IMR-90 (cell line): ENCODE measurements at regions not wholly inside any gene's neighbourhood (a gene's known extent, or its start where the extent isn't known, plus 50 kb on each side); places are given as distances from the start of the nearest gene placed in this dataset.

Source experiments
- ATAC-seq: fragments of 200-7000 bp; cut with Tn5 transposase; 2 replicates; pipeline ENCODE4 v1.9.1; 2020; ENCODE audit warnings: low read depth, mild to moderate bottlenecking, moderate library complexity
- BruUV-seq: library from RNA; stranded (reverse); fragments of 400-500 nt; replicated peaks from 2 replicates; lab custom pipeline; 2021; lab: Mats Ljungman, UMichigan
- CTCF ChIA-PET: fragments of 300-600 bp; formaldehyde crosslinking; extraction: SDS; loops from one replicate; lab custom pipeline; 2021; ENCODE audit warnings: antibody characterized with exemption; lab: Yijun Ruan, JAX
- POLR2A ChIA-PET: fragments of 300-600 bp; sonication (Branson Sonifier 250); formaldehyde crosslinking; loops from one replicate; lab custom pipeline; 2022; ENCODE audit warnings: antibody characterized with exemption; ENCODE audit not compliant: unreplicated experiment; lab: Charles Lee
- DNase-seq: peaks from one replicate; pipeline ENCODE4 v3.0.0; 2013
- H2AFZ ChIP-seq: replicated peaks from 2 replicates; pipeline ENCODE3; 2013; ENCODE audit warnings: low read length, mild to moderate bottlenecking; ENCODE audit not compliant: poor library complexity
- H2AK5ac ChIP-seq: 2 replicates; pipeline ENCODE4 v1.6.1; 2013; ENCODE audit warnings: low read depth, low read length, inconsistent platforms
- H2AK9ac ChIP-seq: replicated peaks from 2 replicates; pipeline ENCODE3; 2013; ENCODE audit warnings: mild to moderate bottlenecking, low read depth, low read length, moderate library complexity; ENCODE audit not compliant: poor library complexity
- H2BK120ac ChIP-seq: 2 replicates; pipeline ENCODE4 v1.6.1; 2013; ENCODE audit warnings: low read depth, low read length, inconsistent platforms
- H2BK15ac ChIP-seq: 3 replicates; pipeline ENCODE4 v1.6.1; 2013; ENCODE audit warnings: low read depth, low read length, inconsistent platforms
- H2BK20ac ChIP-seq: 2 replicates; pipeline ENCODE4 v1.6.1; 2013; ENCODE audit warnings: low read depth, mild to moderate bottlenecking, inconsistent platforms, low read length, moderate library complexity
- H2BK5ac ChIP-seq: 2 replicates; pipeline ENCODE4 v1.6.1; 2013; ENCODE audit warnings: mild to moderate bottlenecking, low read depth, low read length, inconsistent platforms; ENCODE audit not compliant: poor library complexity, severe bottlenecking
- H3K14ac ChIP-seq: replicated peaks from 2 replicates; pipeline ENCODE4 v1.6.1; 2013; ENCODE audit warnings: low read depth, low read length, inconsistent platforms
- H3K18ac ChIP-seq: 2 replicates; pipeline ENCODE4 v1.6.1; 2013; ENCODE audit warnings: low read depth, low read length, control low read depth
- H3K23ac ChIP-seq: 2 replicates; pipeline ENCODE4 v1.6.1; 2013; ENCODE audit warnings: low read depth, low read length, inconsistent platforms
- H3K27ac ChIP-seq: 2 replicates; pipeline ENCODE4 v1.5.1; 2013; ENCODE audit warnings: mild to moderate bottlenecking, control low read depth, low read length; ENCODE audit not compliant: insufficient read depth
- H3K27me3 ChIP-seq: 2 replicates; pipeline ENCODE4 v1.6.1; 2013; ENCODE audit warnings: low read length; ENCODE audit not compliant: control insufficient read depth, insufficient read depth
- H3K36me3 ChIP-seq: 2 replicates; pipeline ENCODE4 v1.6.1; 2013; ENCODE audit warnings: low read length, mixed read lengths; ENCODE audit not compliant: control insufficient read depth, insufficient read depth
- H3K4ac ChIP-seq: 2 replicates; pipeline ENCODE4 v1.6.1; 2013; ENCODE audit warnings: low read depth, low read length, inconsistent platforms
- H3K4me1 ChIP-seq: 2 replicates; pipeline ENCODE4 v1.6.1; 2013; ENCODE audit warnings: low read length, mixed read lengths; ENCODE audit not compliant: control insufficient read depth, insufficient read depth
- H3K4me2 ChIP-seq: 2 replicates; pipeline ENCODE4 v1.6.1; 2013; ENCODE audit warnings: low read depth, mild to moderate bottlenecking, control low read depth, low read length, moderate library complexity
- H3K4me3 ChIP-seq: 2 replicates; pipeline ENCODE4 v1.5.1; 2013; ENCODE audit warnings: low read depth, mild to moderate bottlenecking, control low read depth, low read length, moderate library complexity; ENCODE audit not compliant: insufficient read depth
- H3K56ac ChIP-seq: 2 replicates; pipeline ENCODE4 v1.6.1; 2013; ENCODE audit warnings: low read length, inconsistent platforms; ENCODE audit not compliant: insufficient read depth; ENCODE audit errors: extremely low read depth
- H3K79me1 ChIP-seq, 2 experiments: 2 replicates each; pipeline ENCODE4 v1.6.1; 2013; ENCODE audit warnings: low read length in 2 of 2, inconsistent platforms in 1 of 2, low read depth in 1 of 2
- H3K9ac ChIP-seq: 2 replicates; pipeline ENCODE4 v1.6.1; 2013; ENCODE audit warnings: low read depth, low read length, control low read depth
- H3K9me1 ChIP-seq: 2 replicates; pipeline ENCODE4 v1.6.1; 2013; ENCODE audit warnings: low read length, inconsistent platforms; ENCODE audit not compliant: insufficient read depth
- H3K9me3 ChIP-seq: 2 replicates; pipeline ENCODE4 v1.6.1; 2013; ENCODE audit warnings: low read length; ENCODE audit not compliant: control insufficient read depth, insufficient read depth
- H4K20me1 ChIP-seq: 2 replicates; pipeline ENCODE4 v1.6.1; 2013; ENCODE audit warnings: low read length, inconsistent platforms; ENCODE audit not compliant: insufficient read depth
- H4K5ac ChIP-seq: 2 replicates; pipeline ENCODE4 v1.6.1; 2013; ENCODE audit warnings: mild to moderate bottlenecking, low read depth, low read length, control low read depth
- H4K8ac ChIP-seq, 2 experiments: 2 replicates each; pipeline ENCODE4 v1.6.1; 2013; ENCODE audit warnings: low read depth in 2 of 2, low read length in 2 of 2, control low read depth in 1 of 2, inconsistent platforms in 1 of 2
- H4K91ac ChIP-seq: 2 replicates; pipeline ENCODE4 v1.6.1; 2013; ENCODE audit warnings: low read depth, low read length, inconsistent platforms; ENCODE audit not compliant: insufficient read depth
- BHLHE40 ChIP-seq: fragments of 150-350 bp; IDR thresholded peaks from 2 replicates; pipeline ENCODE4 v1.6.1; 2016; ENCODE audit warnings: mild to moderate bottlenecking, low read depth, low read length
- CEBPB ChIP-seq: IDR thresholded peaks from 2 replicates; pipeline ENCODE4 v1.6.1; 2012; ENCODE audit warnings: low read depth, low read length, improper control_type of control experiment
- CHD1 ChIP-seq: IDR thresholded peaks from 2 replicates; pipeline ENCODE4 v1.6.1; 2012; ENCODE audit warnings: low read depth, low read length, improper control_type of control experiment
- FOS ChIP-seq: fragments of 150-350 bp; IDR thresholded peaks from 2 replicates; pipeline ENCODE4 v1.6.1; 2016; ENCODE audit warnings: low read depth, low read length
- MAFK ChIP-seq: IDR thresholded peaks from 2 replicates; pipeline ENCODE4 v1.6.1; 2012; ENCODE audit warnings: low read depth, low read length, improper control_type of control experiment
- MXI1 ChIP-seq: IDR thresholded peaks from 2 replicates; pipeline ENCODE4 v1.6.1; 2012; ENCODE audit warnings: low read depth, mild to moderate bottlenecking, low read length, moderate library complexity, borderline replicate concordance
- POLR2A ChIP-seq: IDR thresholded peaks from 2 replicates; pipeline ENCODE4 v1.6.1; 2012; ENCODE audit warnings: mild to moderate bottlenecking, low read depth, low read length
- RAD21 ChIP-seq: IDR thresholded peaks from 2 replicates; pipeline ENCODE4 v1.6.1; 2012; ENCODE audit warnings: low read length, improper control_type of control experiment
- RFX5 ChIP-seq: IDR thresholded peaks from 2 replicates; pipeline ENCODE4 v1.8.0; 2012; ENCODE audit warnings: low read depth, mild to moderate bottlenecking, low read length, moderate library complexity
- WGBS, 2 experiments: methylation state at CpG; one replicate each; pipeline versions ENCODE4 v1.1.5 to v1.1.7; 2013; ENCODE audit warnings: missing lambda C conversion rate in 2 of 2; ENCODE audit not compliant: insufficient read length in 1 of 2; ENCODE audit errors: extremely low coverage in 2 of 2; 5-methylcytosine and 5-hydroxymethylcytosine counted together
- dilution Hi-C: fragments of 300-500 bp; cut with HindIII; formaldehyde crosslinking; loops from one replicate; pipeline ENCODE4 v1.14.3; 2018; ENCODE audit warnings: low sequenced_read_pairs; ENCODE audit not compliant: unreplicated experiment
- in situ Hi-C: fragments of 300-500 bp; cut with MboI; formaldehyde crosslinking; loops from 3 replicates; pipeline ENCODE4 v1.14.3; 2019; ENCODE audit warnings: low sequenced_read_pairs, inconsistent platforms, mixed read lengths
- intact Hi-C: fragments of 100-400 bp; cut with micrococcal nuclease; formaldehyde crosslinking; loops from 2 replicates; pipeline ENCODE4 v1.10.0; 2022
- TF ChIP-seq, protein P1 (sequence below): conservative IDR thresholded peaks from 2 replicates; pipeline ENCODE4 v1.5.1; 2012; ENCODE audit warnings: mild to moderate bottlenecking, low read depth, low read length, improper control_type of control experiment
- TF ChIP-seq, protein P2 (sequence below): fragments of 150-350 bp; IDR thresholded peaks from 2 replicates; pipeline ENCODE4 v1.6.1; 2016; ENCODE audit warnings: low read depth, mild to moderate bottlenecking, low read length, moderate library complexity, borderline replicate concordance
- TF ChIP-seq, protein P3 (sequence below): fragments of 150-350 bp; IDR thresholded peaks from 2 replicates; pipeline ENCODE4 v1.6.1; 2017; ENCODE audit warnings: mild to moderate bottlenecking, antibody characterized with exemption, low read length, low read depth

DNA sequence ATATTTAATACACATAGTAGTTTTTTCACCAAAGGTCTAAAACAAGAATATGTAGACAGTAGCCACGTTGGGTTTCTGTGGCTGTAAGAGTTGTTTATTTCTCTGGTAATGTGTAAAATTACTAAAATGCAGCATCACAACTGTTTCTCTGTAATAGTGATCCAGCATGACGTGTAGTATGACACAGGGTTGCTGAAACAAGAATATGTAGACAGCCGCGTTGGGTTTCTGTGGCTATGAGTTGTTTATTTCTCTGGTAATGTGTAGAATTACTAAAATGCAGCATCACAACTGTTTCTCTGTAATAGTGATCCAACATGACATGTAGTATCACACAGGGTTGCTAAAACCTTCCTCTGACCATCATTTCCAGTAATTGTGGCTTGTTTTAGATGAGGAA, 153.6 kb upstream of the ZNF717 start:
- no peak overlapping the region for H4K91ac ChIP-seq
- 50% methylated on average over 1 of the region's 4 CpGs; no CpG with 5 or more reads in 1 of the 2 experiments for WGBS, 2 experiments
- H3K36me3 ChIP-seq = no peaks in the 10 kb centered on the region
- TF ChIP-seq CEBPB (no peak), RFX5 (no peak), MAFK (no peak), CHD1 (no peak), FOS (no peak), POLR2A (no peak), MXI1 (no peak), BHLHE40 (no peak), RAD21 (no peak)
- TF ChIP-seq, protein P1, sequence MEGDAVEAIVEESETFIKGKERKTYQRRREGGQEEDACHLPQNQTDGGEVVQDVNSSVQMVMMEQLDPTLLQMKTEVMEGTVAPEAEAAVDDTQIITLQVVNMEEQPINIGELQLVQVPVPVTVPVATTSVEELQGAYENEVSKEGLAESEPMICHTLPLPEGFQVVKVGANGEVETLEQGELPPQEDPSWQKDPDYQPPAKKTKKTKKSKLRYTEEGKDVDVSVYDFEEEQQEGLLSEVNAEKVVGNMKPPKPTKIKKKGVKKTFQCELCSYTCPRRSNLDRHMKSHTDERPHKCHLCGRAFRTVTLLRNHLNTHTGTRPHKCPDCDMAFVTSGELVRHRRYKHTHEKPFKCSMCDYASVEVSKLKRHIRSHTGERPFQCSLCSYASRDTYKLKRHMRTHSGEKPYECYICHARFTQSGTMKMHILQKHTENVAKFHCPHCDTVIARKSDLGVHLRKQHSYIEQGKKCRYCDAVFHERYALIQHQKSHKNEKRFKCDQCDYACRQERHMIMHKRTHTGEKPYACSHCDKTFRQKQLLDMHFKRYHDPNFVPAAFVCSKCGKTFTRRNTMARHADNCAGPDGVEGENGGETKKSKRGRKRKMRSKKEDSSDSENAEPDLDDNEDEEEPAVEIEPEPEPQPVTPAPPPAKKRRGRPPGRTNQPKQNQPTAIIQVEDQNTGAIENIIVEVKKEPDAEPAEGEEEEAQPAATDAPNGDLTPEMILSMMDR = no peak
- TF ChIP-seq, protein P2, sequence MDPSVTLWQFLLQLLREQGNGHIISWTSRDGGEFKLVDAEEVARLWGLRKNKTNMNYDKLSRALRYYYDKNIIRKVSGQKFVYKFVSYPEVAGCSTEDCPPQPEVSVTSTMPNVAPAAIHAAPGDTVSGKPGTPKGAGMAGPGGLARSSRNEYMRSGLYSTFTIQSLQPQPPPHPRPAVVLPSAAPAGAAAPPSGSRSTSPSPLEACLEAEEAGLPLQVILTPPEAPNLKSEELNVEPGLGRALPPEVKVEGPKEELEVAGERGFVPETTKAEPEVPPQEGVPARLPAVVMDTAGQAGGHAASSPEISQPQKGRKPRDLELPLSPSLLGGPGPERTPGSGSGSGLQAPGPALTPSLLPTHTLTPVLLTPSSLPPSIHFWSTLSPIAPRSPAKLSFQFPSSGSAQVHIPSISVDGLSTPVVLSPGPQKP = no peak
- TF ChIP-seq, protein P3, sequence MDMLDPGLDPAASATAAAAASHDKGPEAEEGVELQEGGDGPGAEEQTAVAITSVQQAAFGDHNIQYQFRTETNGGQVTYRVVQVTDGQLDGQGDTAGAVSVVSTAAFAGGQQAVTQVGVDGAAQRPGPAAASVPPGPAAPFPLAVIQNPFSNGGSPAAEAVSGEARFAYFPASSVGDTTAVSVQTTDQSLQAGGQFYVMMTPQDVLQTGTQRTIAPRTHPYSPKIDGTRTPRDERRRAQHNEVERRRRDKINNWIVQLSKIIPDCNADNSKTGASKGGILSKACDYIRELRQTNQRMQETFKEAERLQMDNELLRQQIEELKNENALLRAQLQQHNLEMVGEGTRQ = no peak
- H3K4ac ChIP-seq = no peak overlapping the region
- H4K20me1 ChIP-seq = no peaks in the 10 kb centered on the region
- intact Hi-C loops (no loop called here), in situ Hi-C loops (no loop called here), dilution Hi-C loops (no loop called here)
- no peak overlapping the region for H2AK9ac ChIP-seq
- no peaks in the 10 kb centered on the region for H3K79me1 ChIP-seq
- no peak overlapping the region for H3K27ac ChIP-seq
- no peaks in the 10 kb centered on the region for H3K9me1 ChIP-seq
- ChIA-PET CTCF (no interaction called here), POLR2A (no interaction called here)
- H3K27me3 ChIP-seq = no peaks in the 10 kb centered on the region
- H2BK120ac ChIP-seq = no peak overlapping the region
- no peak for ATAC-seq
- no peak overlapping the region for H3K4me3 ChIP-seq
- H2BK20ac ChIP-seq = no peak overlapping the region
- H2BK15ac ChIP-seq = no peak overlapping the region
- no peak overlapping the region for H2AK5ac ChIP-seq
- H2BK5ac ChIP-seq = no peak overlapping the region
- H4K5ac ChIP-seq = no peak overlapping the region
- DNase-seq = peak; percentile 7
- H2AFZ ChIP-seq = no peak overlapping the region
- H3K56ac ChIP-seq = no peak overlapping the region
- H3K9me3 ChIP-seq = no peaks in the 10 kb centered on the region
- H3K4me2 ChIP-seq = no peak overlapping the region
- H3K23ac ChIP-seq = no peak overlapping the region
- no TSS peak for BruUV-seq
- no peaks in the 10 kb centered on the region for H3K4me1 ChIP-seq
- no peak overlapping the region for H3K9ac ChIP-seq
- no peak overlapping the region for H4K8ac ChIP-seq
- no peak overlapping the region for H3K18ac ChIP-seq
- no peak overlapping the region for H3K14ac ChIP-seq
